ENCODE measurements at regions not wholly inside any gene's neighbourhood (a gene's known extent, or its start where the extent isn't known, plus 50 kb on each side); places are given as distances from the start of the nearest gene placed in this dataset.
"Not testable (repeated sequence)": the region's sequence is repeated elsewhere in the genome, so short reads cannot be mapped to it uniquely, and the experiment has no call there.

- Histone ChIP-seq H4K20me1 (ENCODE audit: insufficient read depth, low read length) (no peaks in the 10 kb centered on the region), H3K27me3 (ENCODE audit: control insufficient read depth in 2 of 2, insufficient read depth in 2 of 2, low read length in 2 of 2) (no peaks in the 10 kb centered on the region), H3K9me3 (replicated peaks in 1 of 2; ENCODE audit: control insufficient read depth in 1 of 2, insufficient read depth in 1 of 2, low read length in 2 of 2) (peaks cover 6 to 9% of the 10 kb centered on the region in 2 donors), H3K36me3 (replicated peaks in 1 of 2; ENCODE audit: control insufficient read depth in 1 of 2, insufficient read depth in 2 of 2, low read length in 2 of 2) (no peaks in the 10 kb centered on the region), H3K4me2 (replicated peaks; ENCODE audit: extremely low read depth, low read length, poor library complexity, severe bottlenecking) (no peak overlapping the region), H2AFZ (ENCODE audit: insufficient read depth, low read depth, low read length, poor library complexity, severe bottlenecking) (no peak overlapping the region), H3K4me1 (ENCODE audit: control insufficient read depth in 1 of 2, insufficient read depth in 2 of 2, low read length in 2 of 2) (peaks cover 0 to 5% of the 10 kb centered on the region in 2 donors), H3K79me2 (ENCODE audit: insufficient read depth, low read length) (no peaks in the 10 kb centered on the region), H3K4me3 (replicated peaks in 1 of 3; ENCODE audit: low read depth in 2 of 3, low read length in 3 of 3) (no peak overlapping the region), H3K9ac (ENCODE audit: insufficient read depth, low read length, poor library complexity, severe bottlenecking) (no peak overlapping the region), H3K27ac (ENCODE audit: low read depth in 1 of 2, low read length in 2 of 2) (no peak overlapping the region)
- TF ChIP-seq, protein P1, sequence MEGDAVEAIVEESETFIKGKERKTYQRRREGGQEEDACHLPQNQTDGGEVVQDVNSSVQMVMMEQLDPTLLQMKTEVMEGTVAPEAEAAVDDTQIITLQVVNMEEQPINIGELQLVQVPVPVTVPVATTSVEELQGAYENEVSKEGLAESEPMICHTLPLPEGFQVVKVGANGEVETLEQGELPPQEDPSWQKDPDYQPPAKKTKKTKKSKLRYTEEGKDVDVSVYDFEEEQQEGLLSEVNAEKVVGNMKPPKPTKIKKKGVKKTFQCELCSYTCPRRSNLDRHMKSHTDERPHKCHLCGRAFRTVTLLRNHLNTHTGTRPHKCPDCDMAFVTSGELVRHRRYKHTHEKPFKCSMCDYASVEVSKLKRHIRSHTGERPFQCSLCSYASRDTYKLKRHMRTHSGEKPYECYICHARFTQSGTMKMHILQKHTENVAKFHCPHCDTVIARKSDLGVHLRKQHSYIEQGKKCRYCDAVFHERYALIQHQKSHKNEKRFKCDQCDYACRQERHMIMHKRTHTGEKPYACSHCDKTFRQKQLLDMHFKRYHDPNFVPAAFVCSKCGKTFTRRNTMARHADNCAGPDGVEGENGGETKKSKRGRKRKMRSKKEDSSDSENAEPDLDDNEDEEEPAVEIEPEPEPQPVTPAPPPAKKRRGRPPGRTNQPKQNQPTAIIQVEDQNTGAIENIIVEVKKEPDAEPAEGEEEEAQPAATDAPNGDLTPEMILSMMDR (IDR thresholded peaks at IDR 0.05): no peak
- H3K36me3 Mint-ChIP-seq: no peaks in the 10 kb centered on the region
- H3K27me3 Mint-ChIP-seq (ENCODE audit: low read depth in 3 of 3): peaks cover 3 to 4% (median 3%) of the 10 kb centered on the region in 3 donors
- peaks cover 2 to 17% (median 10%) of the 10 kb centered on the region in 7 donors for H3K9me3 Mint-ChIP-seq
- peaks cover 6% of the 10 kb centered on the region for H3K4me1 Mint-ChIP-seq
- intact Hi-C loops (cut with micrococcal nuclease): no loop called here
- H3K4me3 Mint-ChIP-seq: no peak overlapping the region
- no peak for DNase-seq
- 100% methylated on average over 2 of the region's 3 CpGs for WGBS (ENCODE audit: insufficient coverage)
- H3K27ac Mint-ChIP-seq: no peak overlapping the region
These were observed 65.1 kb upstream of the THBS1 start for GRCh38 chr15:39515765-39516164.

DNA sequence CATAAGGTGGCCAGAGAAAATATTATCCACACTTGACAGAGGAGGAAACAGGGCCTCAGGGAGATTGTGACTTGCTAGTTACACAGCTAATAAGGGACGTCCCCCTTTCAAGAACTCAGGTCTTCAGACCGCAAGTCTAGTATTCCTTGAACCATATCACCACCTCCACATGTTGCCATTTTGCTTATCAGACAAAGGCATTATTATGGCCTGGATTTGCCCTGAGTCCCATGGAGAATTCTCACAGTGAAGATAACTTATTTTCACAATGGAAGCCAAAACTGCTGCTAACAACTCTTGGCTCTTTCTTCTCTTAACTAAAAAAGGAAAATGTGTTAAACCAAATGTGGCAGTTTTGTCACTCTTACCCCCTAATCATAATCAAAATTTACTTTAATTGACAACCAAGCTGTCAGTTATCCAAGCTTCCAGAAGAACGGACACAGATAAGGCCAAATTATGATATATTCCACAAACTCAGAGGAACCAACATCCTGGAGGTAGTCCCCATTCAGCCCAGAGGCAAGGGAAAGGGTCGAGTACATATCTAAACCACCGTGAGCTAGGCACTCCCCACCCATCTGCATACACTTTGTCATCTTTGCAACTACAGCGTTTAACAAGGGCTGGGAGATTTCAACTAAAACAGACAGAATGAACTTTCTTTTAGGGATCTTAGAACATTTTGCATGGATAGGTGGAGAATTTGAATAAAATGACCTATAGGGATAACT is 63.6 kb upstream of the THBS1 start:
- DNase-seq: no peak
- H3K4me3 Mint-ChIP-seq: no peak overlapping the region
- H2AFZ ChIP-seq (ENCODE audit: insufficient read depth, low read depth, low read length, poor library complexity, severe bottlenecking): no peak overlapping the region

DNA sequence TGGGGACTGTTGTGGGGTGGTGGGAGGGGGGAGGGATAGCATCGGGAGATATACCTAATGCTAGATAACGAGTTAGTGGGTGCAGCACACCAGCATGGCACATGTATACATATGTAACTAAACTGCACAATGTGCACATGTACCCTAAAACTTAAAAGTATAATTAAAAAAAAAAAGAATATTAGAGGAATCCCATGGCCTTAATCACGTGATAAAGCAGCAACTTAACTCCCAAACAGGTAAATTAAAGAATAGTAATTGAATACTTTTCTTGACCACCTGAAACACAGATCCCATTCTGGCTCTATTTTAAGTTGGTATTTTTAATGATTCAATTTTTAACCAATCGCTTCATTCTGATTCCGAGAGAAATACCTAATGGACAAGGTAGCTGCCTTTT is 56.9 kb upstream of the THBS1 start:
- intact Hi-C loops (cut with micrococcal nuclease); DNase-seq; H3K27ac ChIP-seq (ENCODE audit: low read depth in 1 of 2, low read length in 2 of 2); H3K27ac Mint-ChIP-seq; H2AFZ ChIP-seq (ENCODE audit: insufficient read depth, low read depth, low read length, poor library complexity, severe bottlenecking); H3K4me3 Mint-ChIP-seq; H3K27me3 ChIP-seq (ENCODE audit: control insufficient read depth in 2 of 2, insufficient read depth in 2 of 2, low read length in 2 of 2); H3K9ac ChIP-seq (ENCODE audit: insufficient read depth, low read length, poor library complexity, severe bottlenecking); H3K4me2 ChIP-seq (replicated peaks; ENCODE audit: extremely low read depth, low read length, poor library complexity, severe bottlenecking); H3K4me3 ChIP-seq (replicated peaks in 1 of 3; ENCODE audit: low read depth in 2 of 3, low read length in 3 of 3); H3K36me3 ChIP-seq (replicated peaks in 1 of 2; ENCODE audit: control insufficient read depth in 1 of 2, insufficient read depth in 2 of 2, low read length in 2 of 2); H3K36me3 Mint-ChIP-seq; H3K4me1 Mint-ChIP-seq; H3K9me3 ChIP-seq (replicated peaks in 1 of 2; ENCODE audit: control insufficient read depth in 1 of 2, insufficient read depth in 1 of 2, low read length in 2 of 2); H3K79me2 ChIP-seq (ENCODE audit: insufficient read depth, low read length); H4K20me1 ChIP-seq (ENCODE audit: insufficient read depth, low read length); H3K9me3 Mint-ChIP-seq; H3K4me1 ChIP-seq (ENCODE audit: control insufficient read depth in 1 of 2, insufficient read depth in 2 of 2, low read length in 2 of 2); H3K27me3 Mint-ChIP-seq (ENCODE audit: low read depth in 3 of 3): not testable (repeated sequence)
- WGBS (ENCODE audit: insufficient coverage): no CpG with 5 or more reads among the region's 5 CpGs

More for the DNA sequence above, 63.6 kb upstream of the THBS1 start:
- WGBS (ENCODE audit: insufficient coverage): 100% methylated on average over 2 of the region's 6 CpGs
- H3K4me1 ChIP-seq (ENCODE audit: control insufficient read depth in 1 of 2, insufficient read depth in 2 of 2, low read length in 2 of 2): peaks cover 0 to 5% of the 10 kb centered on the region in 2 donors
- Mint-ChIP-seq H3K36me3 (no peaks in the 10 kb centered on the region), H3K4me1 (peaks cover 6% of the 10 kb centered on the region), H3K9me3 (peaks cover 3 to 17% (median 10%) of the 10 kb centered on the region in 7 donors), H3K27ac (no peak overlapping the region), H3K27me3 (ENCODE audit: low read depth in 3 of 3) (peaks cover 2 to 4% (median 3%) of the 10 kb centered on the region in 3 donors)
- H4K20me1 ChIP-seq (ENCODE audit: insufficient read depth, low read length): no peaks in the 10 kb centered on the region
- peaks cover 6 to 9% of the 10 kb centered on the region in 2 donors for H3K9me3 ChIP-seq (replicated peaks in 1 of 2; ENCODE audit: control insufficient read depth in 1 of 2, insufficient read depth in 1 of 2, low read length in 2 of 2)
- H3K9ac ChIP-seq (ENCODE audit: insufficient read depth, low read length, poor library complexity, severe bottlenecking): no peak overlapping the region
- H3K27ac ChIP-seq (ENCODE audit: low read depth in 1 of 2, low read length in 2 of 2): no peak overlapping the region
- TF ChIP-seq, protein P1 (IDR thresholded peaks at IDR 0.05): no peak
- H3K36me3 ChIP-seq (replicated peaks in 1 of 2; ENCODE audit: control insufficient read depth in 1 of 2, insufficient read depth in 2 of 2, low read length in 2 of 2): no peaks in the 10 kb centered on the region
- no peaks in the 10 kb centered on the region for H3K79me2 ChIP-seq (ENCODE audit: insufficient read depth, low read length)
- H3K4me3 ChIP-seq (replicated peaks in 1 of 3; ENCODE audit: low read depth in 2 of 3, low read length in 3 of 3): no peak overlapping the region
- intact Hi-C loops (cut with micrococcal nuclease): no loop called here
- no peaks in the 10 kb centered on the region for H3K27me3 ChIP-seq (ENCODE audit: control insufficient read depth in 2 of 2, insufficient read depth in 2 of 2, low read length in 2 of 2)
- no peak overlapping the region for H3K4me2 ChIP-seq (replicated peaks; ENCODE audit: extremely low read depth, low read length, poor library complexity, severe bottlenecking)
